CD14-positive monocyte (primary cell): ENCODE measurements at regions not wholly inside any gene's neighbourhood (a gene's known extent, or its start where the extent isn't known, plus 50 kb on each side); places are given as distances from the start of the nearest gene placed in this dataset.

Experiments
- DNase-seq, 3 donors: peaks; one replicate each; pipeline ENCODE4 v3.0.0-alpha.2; 2011 to 2022
- H2AFZ ChIP-seq: 2 replicates; pipeline ENCODE4 v1.6.0; 2012; ENCODE audit warnings: mild to moderate bottlenecking, low read depth, low read length, inconsistent platforms; ENCODE audit not compliant: insufficient read depth, poor library complexity, severe bottlenecking
- H3K27ac ChIP-seq, 2 donors: 1 replicate in 1 of 2; 2 replicates in 1 of 2; pipeline ENCODE4 v1.5.1; 2012 to 2013; ENCODE audit warnings: low read length in 2 of 2, control low read depth in 1 of 2, inconsistent platforms in 1 of 2, low read depth in 1 of 2, mild to moderate bottlenecking in 1 of 2
- H3K27me3 ChIP-seq, 2 donors: one replicate each; pipeline versions ENCODE4 v1.6.0 to v1.6.1; 2011 to 2013; ENCODE audit warnings: low read length in 2 of 2; ENCODE audit not compliant: control insufficient read depth in 2 of 2, insufficient read depth in 2 of 2
- H3K36me3 ChIP-seq, 2 donors: replicated peaks in 1 of 2; 1 replicate in 1 of 2; 2 replicates in 1 of 2; pipeline versions ENCODE4 v1.5.1 to v1.6.1; 2012 to 2013; ENCODE audit warnings: low read length in 2 of 2, control low read depth in 1 of 2, inconsistent platforms in 1 of 2, mild to moderate bottlenecking in 1 of 2; ENCODE audit not compliant: insufficient read depth in 2 of 2, control insufficient read depth in 1 of 2
- H3K4me1 ChIP-seq, 2 donors: 1 replicate in 1 of 2; 2 replicates in 1 of 2; pipeline versions ENCODE4 v1.5.1 to v1.6.1; 2012 to 2013; ENCODE audit warnings: low read length in 2 of 2, control low read depth in 1 of 2, inconsistent platforms in 1 of 2, mild to moderate bottlenecking in 1 of 2, moderate library complexity in 1 of 2; ENCODE audit not compliant: insufficient read depth in 2 of 2, control insufficient read depth in 1 of 2
- H3K4me2 ChIP-seq: replicated peaks from 2 replicates; pipeline ENCODE3; 2012; ENCODE audit warnings: low read length, moderate library complexity, mild to moderate bottlenecking; ENCODE audit not compliant: poor library complexity, severe bottlenecking; ENCODE audit errors: extremely low read depth
- H3K4me3 ChIP-seq, 3 experiments: fragments of 200-600 bp in 1 of 3; sonication (generic) in 1 of 3; replicated peaks in 1 of 3; 1 replicate in 2 of 3; 2 replicates in 1 of 3; pipeline ENCODE4 v1.5.1; 2011 to 2013; ENCODE audit warnings: low read length in 3 of 3, mild to moderate bottlenecking in 3 of 3, control low read depth in 2 of 3, low read depth in 2 of 3, inconsistent platforms in 1 of 3, moderate library complexity in 1 of 3
- H3K79me2 ChIP-seq: 2 replicates; pipeline ENCODE4 v1.6.0; 2012; ENCODE audit warnings: mild to moderate bottlenecking, control low read depth, inconsistent platforms, low read length, moderate library complexity; ENCODE audit not compliant: insufficient read depth
- H3K9ac ChIP-seq: 2 replicates; pipeline ENCODE4 v1.6.0; 2017; ENCODE audit warnings: low read length, mild to moderate bottlenecking; ENCODE audit not compliant: insufficient read depth, poor library complexity, severe bottlenecking
- H3K9me3 ChIP-seq, 2 donors: replicated peaks in 1 of 2; 1 replicate in 1 of 2; 2 replicates in 1 of 2; pipeline versions ENCODE4 v1.5.1 to v1.6.1; 2012 to 2013; ENCODE audit warnings: low read length in 2 of 2, control low read depth in 1 of 2; ENCODE audit not compliant: control insufficient read depth in 1 of 2, insufficient read depth in 1 of 2
- H4K20me1 ChIP-seq: 2 replicates; pipeline ENCODE4 v1.6.0; 2012; ENCODE audit warnings: mild to moderate bottlenecking, low read length, control low read depth, moderate library complexity; ENCODE audit not compliant: insufficient read depth
- H3K27ac Mint-ChIP-seq, 7 donors: one replicate each; pipeline ENCODE4 v1.8.0; 2020; ENCODE audit warnings: mild to moderate bottlenecking in 7 of 7, mixed read lengths in 7 of 7, moderate library complexity in 6 of 7, inconsistent platforms in 2 of 7
- H3K27me3 Mint-ChIP-seq, 3 donors: one replicate each; pipeline ENCODE4 v1.8.0; 2021 to 2022; ENCODE audit warnings: low read depth in 3 of 3, mild to moderate bottlenecking in 3 of 3, mixed read lengths in 3 of 3, moderate library complexity in 3 of 3, inconsistent platforms in 1 of 3
- H3K36me3 Mint-ChIP-seq, 2 donors: one replicate each; pipeline ENCODE4 v1.8.0; 2020; ENCODE audit warnings: mixed read lengths in 2 of 2, inconsistent platforms in 1 of 2, mild to moderate bottlenecking in 1 of 2
- H3K4me1 Mint-ChIP-seq: one replicate; pipeline ENCODE4 v1.8.0; 2020; ENCODE audit warnings: mild to moderate bottlenecking, mixed read lengths
- H3K4me3 Mint-ChIP-seq, 2 donors: one replicate each; pipeline ENCODE4 v1.8.0; 2020; ENCODE audit warnings: mild to moderate bottlenecking in 2 of 2, mixed read lengths in 2 of 2, moderate library complexity in 1 of 2
- H3K9me3 Mint-ChIP-seq, 7 donors: one replicate each; pipeline ENCODE4 v1.8.0; 2020 to 2022; ENCODE audit warnings: mixed read lengths in 7 of 7, mild to moderate bottlenecking in 6 of 7, moderate library complexity in 6 of 7, inconsistent platforms in 2 of 7
- CTCF ChIP-seq: fragments of 200-600 bp; IDR thresholded peaks from one replicate; pipeline ENCODE4 v1.8.0; 2022; ENCODE audit warnings: antibody characterized with exemption, mild to moderate bottlenecking
- WGBS: methylation state at CpG from one replicate; pipeline ENCODE4 v1.1.5; 2013; ENCODE audit warnings: missing lambda C conversion rate; ENCODE audit not compliant: insufficient coverage; 5-methylcytosine and 5-hydroxymethylcytosine counted together
- intact Hi-C, 2 donors: fragments of 100-400 bp; cut with micrococcal nuclease; formaldehyde crosslinking; loops; one replicate each; pipeline versions ENCODE4 v1.15.0 to v1.15.1; 2023

GRCh38 chr10:62972103-62972502, 155.9 kb upstream of the EGR2 start:
- Mint-ChIP-seq H3K27me3 (peaks cover under 1 to 8% (median 8%) of the 10 kb centered on the region in 3 donors), H3K36me3 (no peaks in the 10 kb centered on the region), H3K4me1 (no peaks in the 10 kb centered on the region), H3K27ac (no peak overlapping the region), H3K4me3 (no peak overlapping the region), H3K9me3 (peaks cover 9 to 25% (median 14%) of the 10 kb centered on the region in 7 donors)
- H3K27me3 ChIP-seq: peaks cover 0 to 7% of the 10 kb centered on the region in 2 donors
- no peak overlapping the region for H3K9ac ChIP-seq
- H3K4me1 ChIP-seq: no peaks in the 10 kb centered on the region
- no peak overlapping the region for H2AFZ ChIP-seq
- no peak overlapping the region for H3K27ac ChIP-seq
- H4K20me1 ChIP-seq: no peaks in the 10 kb centered on the region
- no peak for DNase-seq
- H3K79me2 ChIP-seq: no peaks in the 10 kb centered on the region
- H3K4me3 ChIP-seq: no peak overlapping the region
- TF ChIP-seq CTCF: no peak
- intact Hi-C loops: no loop called here
- H3K4me2 ChIP-seq: no peak overlapping the region
- no peaks in the 10 kb centered on the region for H3K36me3 ChIP-seq
- H3K9me3 ChIP-seq: peaks cover 6 to 12% of the 10 kb centered on the region in 2 donors

- H3K27me3 ChIP-seq: no peaks in the 10 kb centered on the region
- intact Hi-C loops: no loop called here
- H3K9ac ChIP-seq: no peak overlapping the region
- H3K79me2 ChIP-seq: no peaks in the 10 kb centered on the region
- DNase-seq: no peak
- no peaks in the 10 kb centered on the region for H4K20me1 ChIP-seq
- peaks cover 0 to 13% (median 3%) of the 10 kb centered on the region in 7 donors for H3K9me3 Mint-ChIP-seq
- no peaks in the 10 kb centered on the region for H3K4me1 Mint-ChIP-seq
- no CpG with 5 or more reads among the region's 4 CpGs for WGBS
- peaks cover 0 to 4% of the 10 kb centered on the region in 2 donors for H3K9me3 ChIP-seq
- no peak overlapping the region for H3K4me3 Mint-ChIP-seq
- no peak for TF ChIP-seq CTCF
- H3K4me1 ChIP-seq: no peaks in the 10 kb centered on the region
- H3K27me3 Mint-ChIP-seq: peaks cover 5 to 15% (median 5%) of the 10 kb centered on the region in 3 donors
- H3K36me3 ChIP-seq: no peaks in the 10 kb centered on the region
- H3K4me2 ChIP-seq: no peak overlapping the region
- no peak overlapping the region for H3K27ac Mint-ChIP-seq
- no peak overlapping the region for H3K4me3 ChIP-seq
- no peak overlapping the region for H2AFZ ChIP-seq
- no peaks in the 10 kb centered on the region for H3K36me3 Mint-ChIP-seq
- H3K27ac ChIP-seq: no peak overlapping the region
Observed at GRCh38 chr10:62964026-62964425, 147.9 kb upstream of the EGR2 start.
